IMR-90 (cell line): ENCODE measurements at regions not wholly inside any gene's neighbourhood (a gene's known extent, or its start where the extent isn't known, plus 50 kb on each side); places are given as distances from the start of the nearest gene placed in this dataset.

Experiments used
- BHLHE40 ChIP-seq: fragments of 150-350 bp; IDR thresholded peaks from 2 replicates; pipeline ENCODE4 v1.6.1; 2016; ENCODE audit warnings: mild to moderate bottlenecking, low read depth, low read length
- CEBPB ChIP-seq: IDR thresholded peaks from 2 replicates; pipeline ENCODE4 v1.6.1; 2012; ENCODE audit warnings: low read depth, low read length, improper control_type of control experiment
- CTCF ChIP-seq: conservative IDR thresholded peaks from 2 replicates; pipeline ENCODE4 v1.5.1; 2012; ENCODE audit warnings: mild to moderate bottlenecking, low read depth, low read length, improper control_type of control experiment
- ELK1 ChIP-seq: fragments of 150-350 bp; IDR thresholded peaks from 2 replicates; pipeline ENCODE4 v1.6.1; 2016; ENCODE audit warnings: low read depth, mild to moderate bottlenecking, low read length, moderate library complexity, borderline replicate concordance
- MAZ ChIP-seq: IDR thresholded peaks from 2 replicates; pipeline ENCODE4 v1.6.1; 2012; ENCODE audit warnings: low read depth, mild to moderate bottlenecking, low read length, improper control_type of control experiment, moderate library complexity, borderline replicate concordance
- MXI1 ChIP-seq: IDR thresholded peaks from 2 replicates; pipeline ENCODE4 v1.6.1; 2012; ENCODE audit warnings: low read depth, mild to moderate bottlenecking, low read length, moderate library complexity, borderline replicate concordance
- NFE2L2 ChIP-seq: fragments of 150-350 bp; IDR thresholded peaks from 2 replicates; pipeline ENCODE4 v1.6.1; 2016; ENCODE audit warnings: low read depth, mild to moderate bottlenecking, low read length
- POLR2A ChIP-seq: IDR thresholded peaks from 2 replicates; pipeline ENCODE4 v1.6.1; 2012; ENCODE audit warnings: mild to moderate bottlenecking, low read depth, low read length
- RFX5 ChIP-seq: IDR thresholded peaks from 2 replicates; pipeline ENCODE4 v1.8.0; 2012; ENCODE audit warnings: low read depth, mild to moderate bottlenecking, low read length, moderate library complexity
- SMC3 ChIP-seq: fragments of 150-350 bp; IDR thresholded peaks from 2 replicates; pipeline ENCODE4 v1.6.1; 2016; ENCODE audit warnings: low read depth, mild to moderate bottlenecking, antibody characterized with exemption, low read length, moderate library complexity
- USF2 ChIP-seq: fragments of 150-350 bp; IDR thresholded peaks from 2 replicates; pipeline ENCODE4 v1.6.1; 2017; ENCODE audit warnings: mild to moderate bottlenecking, antibody characterized with exemption, low read length, low read depth

GRCh38 chr1:87786861-87787545 lies 458.3 kb downstream of the LMO4 start:
- TF ChIP-seq CTCF (no peak), ELK1 (no peak), MXI1 (no peak), USF2 (no peak), CEBPB (no peak), RFX5 (no peak), SMC3 (no peak), POLR2A (no peak), NFE2L2 (no peak), MAZ (no peak), BHLHE40 (no peak)
